Amygdala (tissue), 56 donors: ENCODE measurements at regions not wholly inside any gene's neighbourhood (a gene's known extent, or its start where the extent isn't known, plus 50 kb on each side); places are given as distances from the start of the nearest gene placed in this dataset.
"Not testable (repeated sequence)": the region's sequence is repeated elsewhere in the genome, so short reads cannot be mapped to it uniquely, and the experiment has no call there.

ENCODE experiments used
- DNase-seq, 56 donors: peaks; one replicate each; lab custom pipeline; 2025; lab: John Stamatoyannopoulos, UW

DNA sequence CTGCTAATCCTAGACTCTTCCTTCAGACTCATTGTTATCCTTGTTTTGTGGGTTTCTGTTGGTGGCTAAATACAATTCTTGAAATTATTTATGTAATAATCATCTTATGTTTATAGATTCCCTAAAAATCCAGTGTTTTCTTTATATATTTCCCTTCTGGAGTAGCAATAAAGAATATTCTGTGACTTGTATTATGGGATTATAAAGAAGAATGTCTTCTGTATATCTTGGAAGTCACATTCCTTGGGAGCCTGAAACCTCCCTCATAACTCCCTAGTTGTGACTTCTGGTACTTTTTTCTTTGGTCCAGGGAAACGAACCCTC is 356.1 kb downstream of the TMEM167A start:
- DNase-seq, result no peak

DNA sequence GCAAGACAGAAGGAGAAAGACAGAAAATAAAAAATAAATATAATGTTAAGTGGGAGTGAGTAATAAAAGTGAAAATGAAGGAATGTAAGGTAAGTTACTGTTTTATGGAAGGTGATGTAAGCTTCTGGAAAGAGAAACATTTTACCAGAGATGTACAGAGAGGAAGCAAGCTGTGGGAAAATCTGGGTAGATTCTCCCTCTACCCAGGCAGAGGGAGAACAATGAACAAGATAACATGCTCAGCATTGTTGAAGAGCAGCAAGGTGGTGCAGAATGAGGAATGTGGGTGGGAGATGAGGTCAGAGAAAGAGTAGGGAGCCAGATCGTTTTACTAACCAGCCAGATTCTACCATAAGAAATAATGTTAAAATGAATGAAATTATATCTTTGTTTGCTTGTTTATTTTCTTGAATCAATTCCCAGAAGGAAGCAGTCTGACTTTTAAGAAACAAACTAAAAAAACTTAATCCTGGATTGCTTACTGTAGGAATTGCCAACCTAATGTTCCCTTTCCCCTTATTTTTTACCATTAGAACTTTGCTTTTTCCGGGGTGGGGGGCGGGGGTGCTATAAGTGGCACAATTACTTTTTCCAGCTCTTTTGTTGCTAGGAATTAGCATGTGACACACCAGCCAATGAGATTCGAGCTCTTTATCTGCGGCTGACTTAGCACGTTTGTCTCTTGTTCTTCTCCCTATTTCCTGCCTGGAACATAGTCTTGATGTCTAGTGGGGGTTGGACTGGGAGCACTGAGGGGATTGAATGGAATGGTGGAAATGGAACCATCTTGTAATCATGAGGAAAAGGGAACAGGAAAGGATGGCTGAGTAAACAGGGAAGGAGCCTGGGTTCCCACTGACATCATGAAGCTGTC is 356.7 kb downstream of the TMEM167A start:
- DNase-seq, result no peak

- DNase-seq, result no peak
Measured at GRCh38 chr5:82719368-82719767, 357.8 kb downstream of the TMEM167A start.

DNA sequence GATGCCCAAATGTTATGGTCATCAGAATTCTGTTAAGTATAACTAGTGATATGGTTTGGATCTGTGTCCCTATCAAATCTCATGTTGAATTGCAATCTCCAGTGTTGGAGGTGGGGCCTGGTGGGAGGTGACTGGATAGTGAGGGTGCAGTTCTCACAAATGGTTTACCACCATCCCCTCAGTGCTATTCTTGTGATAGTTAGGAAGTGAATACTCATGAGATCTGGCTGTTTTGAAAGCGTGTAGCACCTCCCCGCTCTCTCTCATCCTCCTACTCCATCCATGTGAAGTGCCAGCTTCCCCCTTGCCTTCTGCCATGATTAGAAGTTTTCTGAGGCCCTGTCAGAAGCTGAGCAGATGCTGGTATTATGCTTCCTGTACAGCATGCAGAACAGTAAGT is 359.5 kb downstream of the TMEM167A start:
- DNase-seq, result no peak

GRCh38 chr5:82714732-82715131 is 362.5 kb downstream of the TMEM167A start:
- DNase-seq, result not testable (repeated sequence)

- DNase-seq, result no peak
Measured at GRCh38 chr5:82713811-82714210, 363.4 kb downstream of the TMEM167A start.

- no peak for DNase-seq
Measured at GRCh38 chr5:82707741-82708140, 369.5 kb downstream of the TMEM167A start.

GRCh38 chr5:82704381-82704780 is 372.8 kb downstream of the TMEM167A start:
- DNase-seq, result no peak

- DNase-seq, result no peak
Measured at GRCh38 chr5:82702046-82702445, 375.1 kb downstream of the TMEM167A start.

DNA sequence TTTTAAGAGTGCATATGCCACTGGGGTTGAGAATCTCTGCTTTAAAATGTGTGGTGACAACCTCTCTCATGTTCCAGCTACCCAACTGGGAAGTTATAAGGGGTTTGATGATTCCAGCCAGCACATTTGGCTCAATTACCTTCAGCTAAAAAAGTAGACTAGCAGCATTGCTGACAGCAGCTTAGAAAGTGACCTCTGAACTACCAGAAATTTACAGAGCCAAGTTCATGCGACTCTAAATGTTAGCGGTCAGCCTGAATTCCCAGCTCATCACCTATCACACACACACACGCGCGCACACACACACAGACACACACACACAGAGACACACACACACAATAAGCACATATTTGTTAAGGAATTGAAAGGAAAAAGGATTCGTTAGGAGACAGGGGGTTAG is 377.5 kb downstream of the TMEM167A start:
- no peak for DNase-seq

GRCh38 chr5:82698026-82698425 is 379.2 kb downstream of the TMEM167A start:
- no peak for DNase-seq

GRCh38 chr5:82694711-82695285 is 382.4 kb downstream of the TMEM167A start:
- DNase-seq, result no peak

GRCh38 chr5:82692826-82693225 is 384.4 kb downstream of the TMEM167A start:
- DNase-seq, result no peak

GRCh38 chr5:82684659-82685058 is 392.5 kb downstream of the TMEM167A start:
- no peak for DNase-seq

DNA sequence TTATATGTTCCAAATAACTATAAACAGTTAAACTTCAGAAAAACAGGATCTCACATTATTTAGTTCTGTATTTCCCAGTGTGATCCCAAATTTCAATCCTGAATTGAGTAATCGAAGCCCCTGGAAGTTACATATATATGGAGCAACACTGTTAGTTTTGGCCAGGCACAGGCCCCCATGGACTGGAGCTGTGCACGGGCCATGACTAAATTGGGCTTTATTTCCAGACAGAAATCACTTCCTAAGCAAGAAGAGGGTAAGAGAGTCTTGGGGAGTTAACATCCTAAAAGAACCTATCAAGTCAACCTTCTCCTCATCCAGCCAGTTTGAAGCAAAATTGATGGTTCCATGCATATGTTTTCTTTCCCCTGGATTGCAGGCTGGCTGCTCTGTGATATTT is 393.0 kb downstream of the TMEM167A start:
- DNase-seq, result no peak

DNA sequence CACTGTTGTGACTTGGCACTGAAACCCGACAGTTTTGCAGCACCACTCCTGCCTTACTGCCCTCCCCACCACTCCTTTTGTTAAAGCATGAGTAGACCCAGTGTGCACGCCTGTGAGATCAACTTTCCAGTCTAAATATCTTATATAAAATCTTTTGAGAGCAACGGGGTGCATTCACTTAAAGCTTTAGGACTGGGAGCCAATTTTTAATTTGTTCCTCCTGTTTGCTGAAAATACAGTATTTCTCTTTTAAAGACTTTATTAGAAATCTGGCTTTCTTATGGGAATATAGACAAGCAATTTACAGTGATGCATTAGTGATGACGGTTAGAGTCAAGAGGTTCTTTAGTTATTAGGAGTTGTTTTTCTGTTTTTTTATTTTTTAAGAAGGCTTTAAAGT is 397.5 kb downstream of the TMEM167A start:
- no peak for DNase-seq

GRCh38 chr5:82676661-82677060 is 398.5 kb upstream of the RPS23 start:
- no peak for DNase-seq

DNA sequence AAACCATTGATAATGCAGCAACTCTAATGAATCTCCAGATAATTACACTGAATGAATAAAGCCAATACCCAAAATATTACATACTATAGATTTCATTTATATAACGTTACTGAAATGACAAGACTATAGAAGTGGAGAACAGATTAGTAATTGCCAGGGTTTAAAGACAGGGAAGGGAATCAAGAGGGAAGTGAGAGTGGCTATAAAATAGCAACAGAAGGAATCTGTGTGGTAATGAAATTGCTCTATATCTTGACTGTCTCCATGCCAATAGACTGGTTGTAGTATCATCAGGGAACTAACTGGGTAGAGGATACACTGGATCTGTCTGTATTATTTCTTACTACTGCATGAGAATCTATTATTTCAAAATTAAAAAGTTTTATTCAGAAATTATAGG is 396.5 kb upstream of the RPS23 start:
- DNase-seq, result no peak

DNA sequence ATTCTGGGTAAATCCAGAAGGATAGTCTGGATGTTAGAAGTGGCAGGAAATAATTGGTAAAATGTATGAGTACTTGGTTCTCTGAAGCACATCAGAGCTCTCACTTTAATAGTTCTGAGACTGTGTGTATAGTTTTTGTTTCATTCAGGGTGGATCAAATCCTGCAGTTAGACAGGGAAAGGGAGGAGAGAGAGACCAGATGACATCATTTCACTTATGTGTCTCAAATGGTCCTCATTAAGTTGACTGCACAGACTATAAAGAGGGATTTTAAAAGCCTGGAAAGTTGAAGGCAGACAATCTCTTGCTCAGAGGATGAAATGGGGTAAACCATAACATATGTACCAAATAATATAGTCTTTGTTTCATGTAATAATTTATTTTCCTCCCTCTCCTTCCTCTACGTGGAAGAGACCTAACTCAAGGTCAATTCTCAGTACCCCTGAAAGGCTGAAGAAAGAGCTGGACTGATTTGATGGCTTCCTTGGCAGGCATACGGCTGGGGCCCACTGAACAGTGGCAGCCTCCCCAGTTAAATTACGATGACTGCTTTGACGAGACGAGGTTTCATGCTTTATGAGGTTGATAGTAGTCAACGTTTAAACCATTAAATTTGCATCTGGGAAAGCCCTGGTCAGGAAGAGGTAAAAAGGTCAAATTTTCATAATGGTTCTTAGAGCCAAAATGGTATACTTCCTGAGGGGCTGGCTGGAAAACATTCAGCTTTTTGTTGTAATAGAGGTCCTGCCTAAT is 395.1 kb upstream of the RPS23 start:
- DNase-seq, result no peak

GRCh38 chr5:82670692-82671091 is 392.5 kb upstream of the RPS23 start:
- DNase-seq, result no peak

GRCh38 chr5:82669720-82670119 is 391.6 kb upstream of the RPS23 start:
- no peak for DNase-seq

DNA sequence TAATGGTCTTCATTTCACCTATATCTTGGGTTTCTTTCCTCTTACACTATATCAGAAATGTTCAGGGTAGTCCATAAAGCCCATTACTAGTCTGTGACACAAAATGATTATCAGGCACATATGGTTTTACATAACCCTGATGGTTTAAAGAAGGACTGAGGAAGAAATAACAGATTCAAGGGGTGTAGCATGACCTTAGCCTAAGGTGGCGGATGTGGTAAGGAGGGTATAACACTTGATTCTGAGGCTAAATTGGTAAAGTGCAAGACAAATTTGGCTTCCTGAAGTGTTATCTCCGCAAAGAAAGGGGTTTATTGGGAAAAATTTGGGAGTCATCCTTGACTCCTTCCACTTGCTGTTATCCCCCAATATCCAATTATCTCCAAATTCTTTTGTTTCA is 388.2 kb upstream of the RPS23 start:
- no peak for DNase-seq
